ENCODE measurements at regions not wholly inside any gene's neighbourhood (a gene's known extent, or its start where the extent isn't known, plus 50 kb on each side); places are given as distances from the start of the nearest gene placed in this dataset.

DNA sequence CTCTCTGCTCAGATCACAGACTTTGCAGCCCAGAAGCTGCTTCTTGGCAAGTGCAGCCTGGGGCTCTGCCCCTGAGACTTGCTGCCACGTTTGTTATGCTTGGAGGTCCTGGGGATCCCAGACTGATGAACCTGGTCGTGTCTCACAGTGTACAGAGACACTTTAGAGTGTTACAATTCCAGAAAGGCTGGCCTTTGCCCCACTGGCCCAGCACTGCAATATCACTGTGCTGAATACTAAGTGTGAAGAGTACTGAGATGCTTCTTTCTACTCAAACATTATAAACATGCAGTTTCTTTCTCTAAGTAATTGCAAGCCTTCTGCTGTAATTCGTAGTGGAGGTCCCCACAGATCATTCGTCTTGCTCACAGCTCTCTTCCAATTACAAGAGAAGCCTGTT, 133.2 kb downstream of the MAP3K21 start:
- peaks cover 0 to 3% of the 10 kb centered on the region in 2 experiments; a peak in 1 of 5 replicates for H3K27me3 ChIP-seq (ENCODE audit: control insufficient read depth in 2 of 2, insufficient read depth in 2 of 2, low read length in 2 of 2)
- H3K36me3 ChIP-seq (ENCODE audit: control insufficient read depth, insufficient read depth, low read length): no peaks in the 10 kb centered on the region
- DNase-seq (ENCODE audit: extremely low read depth in 1 of 4, low spot score in 3 of 4) (no peak), ATAC-seq (no peak), FAIRE-seq (no peak)
- intact Hi-C loops (cut with micrococcal nuclease) (no loop called here), in situ Hi-C loops (cut with MboI) (no loop called here)
- H3K4me3 ChIP-seq: no peak overlapping the region
- 5% methylated on average over 4 of the region's 4 CpGs for WGBS (ENCODE audit: insufficient coverage, low coverage, missing lambda C conversion rate)
- POLR2A ChIA-PET: no interaction called here
- CTCF ChIA-PET (ENCODE audit: low intra/inter-chr PET ratio): no interaction called here
- H3K9me3 ChIP-seq (replicated peaks; ENCODE audit: control insufficient read depth, insufficient read depth, low read depth, low read length): no peaks in the 10 kb centered on the region; the same call in 1 of the 2 replicates
- H4K20me1 ChIP-seq (replicated peaks; ENCODE audit: control insufficient read depth, insufficient read depth, low read length): no peaks in the 10 kb centered on the region
- H3K9me1 ChIP-seq (ENCODE audit: control insufficient read depth, insufficient read depth, low read length): no peaks in the 10 kb centered on the region
- no peak overlapping the region for H3K27ac ChIP-seq (ENCODE audit: extremely low read depth, low read depth, low read length)
- H3K79me2 ChIP-seq (ENCODE audit: control insufficient read depth, insufficient read depth, low read length): no peaks in the 10 kb centered on the region
- BruUV-seq (replicated peaks): no TSS peak
- no peak overlapping the region for H2AFZ ChIP-seq (ENCODE audit: low read depth, low read length)
- H3K9ac ChIP-seq (ENCODE audit: insufficient read depth in 1 of 2, low read depth in 2 of 2, low read length in 2 of 2): no peak overlapping the region
- H3K4me2 ChIP-seq (ENCODE audit: insufficient read depth, low read length): no peak overlapping the region
- no peaks in the 10 kb centered on the region for H3K4me1 ChIP-seq (replicated peaks in 1 of 2; ENCODE audit: control insufficient read depth in 2 of 2, insufficient read depth in 2 of 2, low read length in 2 of 2)
- no peak for TF ChIP-seq ELK3 (CRISPR knock-in tag; IDR thresholded peaks at IDR 0.05)
- no peak for TF ChIP-seq ZNF444 (CRISPR knock-in tag; IDR thresholded peaks at IDR 0.05)
- TF ChIP-seq FOXM1 (IDR thresholded peaks at IDR 0.05; ENCODE audit: low read depth): no peak
- TF ChIP-seq FOXM1 (CRISPR knock-in tag; IDR thresholded peaks at IDR 0.05; ENCODE audit: low read depth): no peak
- TF ChIP-seq BDP1 (IDR thresholded peaks at IDR 0.05; ENCODE audit: insufficient read depth, insufficient read length): no peak
- TF ChIP-seq ZNF224 (CRISPR knock-in tag; IDR thresholded peaks at IDR 0.05): no peak
- no peak for TF ChIP-seq ZNF384 (IDR thresholded peaks at IDR 0.05; ENCODE audit: low read depth, low read length)
- TF ChIP-seq, protein P1, sequence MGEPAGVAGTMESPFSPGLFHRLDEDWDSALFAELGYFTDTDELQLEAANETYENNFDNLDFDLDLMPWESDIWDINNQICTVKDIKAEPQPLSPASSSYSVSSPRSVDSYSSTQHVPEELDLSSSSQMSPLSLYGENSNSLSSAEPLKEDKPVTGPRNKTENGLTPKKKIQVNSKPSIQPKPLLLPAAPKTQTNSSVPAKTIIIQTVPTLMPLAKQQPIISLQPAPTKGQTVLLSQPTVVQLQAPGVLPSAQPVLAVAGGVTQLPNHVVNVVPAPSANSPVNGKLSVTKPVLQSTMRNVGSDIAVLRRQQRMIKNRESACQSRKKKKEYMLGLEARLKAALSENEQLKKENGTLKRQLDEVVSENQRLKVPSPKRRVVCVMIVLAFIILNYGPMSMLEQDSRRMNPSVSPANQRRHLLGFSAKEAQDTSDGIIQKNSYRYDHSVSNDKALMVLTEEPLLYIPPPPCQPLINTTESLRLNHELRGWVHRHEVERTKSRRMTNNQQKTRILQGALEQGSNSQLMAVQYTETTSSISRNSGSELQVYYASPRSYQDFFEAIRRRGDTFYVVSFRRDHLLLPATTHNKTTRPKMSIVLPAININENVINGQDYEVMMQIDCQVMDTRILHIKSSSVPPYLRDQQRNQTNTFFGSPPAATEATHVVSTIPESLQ (CRISPR knock-in tag; IDR thresholded peaks at IDR 0.05): no peak
- no peak for TF ChIP-seq ARID2 (IDR thresholded peaks at IDR 0.05)
- TF ChIP-seq NCOR1 (IDR thresholded peaks at IDR 0.05): no peak
- TF ChIP-seq HMG20A (CRISPR knock-in tag; conservative IDR thresholded peaks at IDR 0.05): no peak
- no peak for TF ChIP-seq ZNF263 (CRISPR knock-in tag; IDR thresholded peaks at IDR 0.05; ENCODE audit: borderline replicate concordance)
- TF ChIP-seq ZFPM2 (CRISPR knock-in tag; IDR thresholded peaks at IDR 0.05): no peak
- no peak for TF ChIP-seq ZBTB34 (CRISPR knock-in tag; IDR thresholded peaks at IDR 0.05)
- no peak for TF ChIP-seq STAT5B (CRISPR knock-in tag; IDR thresholded peaks at IDR 0.05)
- TF ChIP-seq TAL1 (IDR thresholded peaks at IDR 0.05): no peak
- TF ChIP-seq, protein P2, sequence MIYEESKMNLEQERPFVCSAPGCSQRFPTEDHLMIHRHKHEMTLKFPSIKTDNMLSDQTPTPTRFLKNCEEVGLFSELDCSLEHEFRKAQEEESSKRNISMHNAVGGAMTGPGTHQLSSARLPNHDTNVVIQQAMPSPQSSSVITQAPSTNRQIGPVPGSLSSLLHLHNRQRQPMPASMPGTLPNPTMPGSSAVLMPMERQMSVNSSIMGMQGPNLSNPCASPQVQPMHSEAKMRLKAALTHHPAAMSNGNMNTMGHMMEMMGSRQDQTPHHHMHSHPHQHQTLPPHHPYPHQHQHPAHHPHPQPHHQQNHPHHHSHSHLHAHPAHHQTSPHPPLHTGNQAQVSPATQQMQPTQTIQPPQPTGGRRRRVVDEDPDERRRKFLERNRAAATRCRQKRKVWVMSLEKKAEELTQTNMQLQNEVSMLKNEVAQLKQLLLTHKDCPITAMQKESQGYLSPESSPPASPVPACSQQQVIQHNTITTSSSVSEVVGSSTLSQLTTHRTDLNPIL (CRISPR knock-in tag; IDR thresholded peaks at IDR 0.05): no peak
- no peak for TF ChIP-seq FOXP1 (CRISPR knock-in tag; IDR thresholded peaks at IDR 0.05)
